Endodermal cell (in vitro differentiated cells): ENCODE measurements at regions not wholly inside any gene's neighbourhood (a gene's known extent, or its start where the extent isn't known, plus 50 kb on each side); places are given as distances from the start of the nearest gene placed in this dataset.

ENCODE experiments used
- DNase-seq: peaks from one replicate; pipeline ENCODE4 v3.0.0-alpha.2; 2017
- H3K27ac ChIP-seq: 2 replicates; pipeline ENCODE4 v1.5.1; 2013; ENCODE audit warnings: mild to moderate bottlenecking, low read depth, low read length, moderate library complexity
- H3K27me3 ChIP-seq: 2 replicates; pipeline ENCODE4 v1.6.1; 2013; ENCODE audit warnings: mild to moderate bottlenecking, low read length, moderate library complexity; ENCODE audit not compliant: insufficient read depth, control insufficient read depth, poor library complexity, severe bottlenecking
- H3K36me3 ChIP-seq: 2 replicates; pipeline ENCODE4 v1.7.0; 2013; ENCODE audit warnings: mild to moderate bottlenecking, low read length, moderate library complexity; ENCODE audit not compliant: control insufficient read depth, insufficient read depth
- H3K4me1 ChIP-seq: one replicate; pipeline ENCODE4 v1.7.0; 2013; ENCODE audit warnings: low read length; ENCODE audit not compliant: control insufficient read depth, insufficient read depth
- H3K4me3 ChIP-seq: 2 replicates; pipeline ENCODE4 v1.5.1; 2013; ENCODE audit warnings: mild to moderate bottlenecking, low read length, moderate library complexity
- H3K9ac ChIP-seq: 2 replicates; pipeline ENCODE4 v1.6.1; 2013; ENCODE audit warnings: mild to moderate bottlenecking, low read length, moderate library complexity; ENCODE audit not compliant: poor library complexity, severe bottlenecking; ENCODE audit errors: extremely low read depth
- H3K9me3 ChIP-seq: 2 replicates; pipeline ENCODE4 v1.6.1; 2013; ENCODE audit warnings: mild to moderate bottlenecking, low read length, moderate library complexity; ENCODE audit not compliant: control insufficient read depth
- H3K27ac Mint-ChIP-seq: 2 replicates; pipeline ENCODE4 v1.8.0; 2020; ENCODE audit warnings: mixed read lengths
- H3K27me3 Mint-ChIP-seq: 2 replicates; pipeline ENCODE4 v1.8.0; 2021; ENCODE audit warnings: mild to moderate bottlenecking, mixed read lengths; ENCODE audit not compliant: insufficient read depth
- H3K36me3 Mint-ChIP-seq: 2 replicates; pipeline ENCODE4 v1.8.0; 2020; ENCODE audit warnings: low read depth, mixed read lengths
- H3K4me1 Mint-ChIP-seq: 2 replicates; pipeline ENCODE4 v1.8.0; 2020; ENCODE audit warnings: mixed read lengths
- H3K4me3 Mint-ChIP-seq: 2 replicates; pipeline ENCODE4 v1.8.0; 2020; ENCODE audit warnings: mild to moderate bottlenecking, moderate library complexity, mixed read lengths
- H3K9me3 Mint-ChIP-seq: 2 replicates; pipeline ENCODE4 v1.8.0; 2020; ENCODE audit warnings: mild to moderate bottlenecking, mixed read lengths
- WGBS, 2 experiments: methylation state at CpG; one replicate each; pipeline versions ENCODE4 v1.1.5 to v1.1.7; 2013; ENCODE audit warnings: missing lambda C conversion rate in 2 of 2, mixed read lengths in 1 of 2; ENCODE audit not compliant: insufficient coverage in 1 of 2, insufficient read length in 1 of 2; 5-methylcytosine and 5-hydroxymethylcytosine counted together
- TF ChIP-seq, protein P1 (sequence below): fragments of 200-600 bp; sonication (generic); conservative IDR thresholded peaks from 2 replicates; pipeline ENCODE4 v1.5.0; 2021; ENCODE audit warnings: antibody characterized with exemption, mild to moderate bottlenecking

GRCh38 chr7:121800916-121801675 lies 71.9 kb upstream of the PTPRZ1 start:
- H3K4me3 ChIP-seq = no peak overlapping the region
- no peak overlapping the region for H3K9ac ChIP-seq
- peaks cover 28% of the 10 kb centered on the region for H3K4me1 Mint-ChIP-seq
- H3K36me3 Mint-ChIP-seq = no peaks in the 10 kb centered on the region
- 82 to 100% methylated on average over 1 of the region's 1 CpG for WGBS, 2 experiments
- H3K4me1 ChIP-seq = peaks cover 8% of the 10 kb centered on the region
- H3K9me3 ChIP-seq = no peaks in the 10 kb centered on the region
- TF ChIP-seq, protein P1, sequence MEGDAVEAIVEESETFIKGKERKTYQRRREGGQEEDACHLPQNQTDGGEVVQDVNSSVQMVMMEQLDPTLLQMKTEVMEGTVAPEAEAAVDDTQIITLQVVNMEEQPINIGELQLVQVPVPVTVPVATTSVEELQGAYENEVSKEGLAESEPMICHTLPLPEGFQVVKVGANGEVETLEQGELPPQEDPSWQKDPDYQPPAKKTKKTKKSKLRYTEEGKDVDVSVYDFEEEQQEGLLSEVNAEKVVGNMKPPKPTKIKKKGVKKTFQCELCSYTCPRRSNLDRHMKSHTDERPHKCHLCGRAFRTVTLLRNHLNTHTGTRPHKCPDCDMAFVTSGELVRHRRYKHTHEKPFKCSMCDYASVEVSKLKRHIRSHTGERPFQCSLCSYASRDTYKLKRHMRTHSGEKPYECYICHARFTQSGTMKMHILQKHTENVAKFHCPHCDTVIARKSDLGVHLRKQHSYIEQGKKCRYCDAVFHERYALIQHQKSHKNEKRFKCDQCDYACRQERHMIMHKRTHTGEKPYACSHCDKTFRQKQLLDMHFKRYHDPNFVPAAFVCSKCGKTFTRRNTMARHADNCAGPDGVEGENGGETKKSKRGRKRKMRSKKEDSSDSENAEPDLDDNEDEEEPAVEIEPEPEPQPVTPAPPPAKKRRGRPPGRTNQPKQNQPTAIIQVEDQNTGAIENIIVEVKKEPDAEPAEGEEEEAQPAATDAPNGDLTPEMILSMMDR = no peak
- no peaks in the 10 kb centered on the region for H3K27me3 Mint-ChIP-seq
- DNase-seq = no peak
- H3K9me3 Mint-ChIP-seq = no peaks in the 10 kb centered on the region
- no peak overlapping the region for H3K4me3 Mint-ChIP-seq
- H3K36me3 ChIP-seq = no peaks in the 10 kb centered on the region
- no peak overlapping the region for H3K27ac Mint-ChIP-seq
- H3K27ac ChIP-seq = no peak overlapping the region
- peaks cover 6% of the 10 kb centered on the region for H3K27me3 ChIP-seq

GRCh38 chr7:121798896-121799295 lies 74.1 kb upstream of the PTPRZ1 start:
- WGBS, 2 experiments = 40% methylated on average over 1 of the region's 1 CpG; no CpG with 5 or more reads in 1 of the 2 experiments
- no peaks in the 10 kb centered on the region for H3K36me3 Mint-ChIP-seq
- Histone ChIP-seq H3K9ac (no peak overlapping the region), H3K9me3 (peaks cover 5% of the 10 kb centered on the region), H3K4me3 (no peak overlapping the region), H3K36me3 (no peaks in the 10 kb centered on the region), H3K4me1 (peaks cover 8% of the 10 kb centered on the region), H3K27me3 (peaks cover 18% of the 10 kb centered on the region), H3K27ac (peak overlapping the region; percentile 97)
- H3K27ac Mint-ChIP-seq = peak overlapping the region; percentile 84
- DNase-seq = peak; percentile 71
- H3K4me3 Mint-ChIP-seq = no peak overlapping the region
- TF ChIP-seq, protein P1 = no peak
- H3K4me1 Mint-ChIP-seq = peaks cover 28% of the 10 kb centered on the region
- peaks cover 7% of the 10 kb centered on the region for H3K27me3 Mint-ChIP-seq
- peaks cover 2% of the 10 kb centered on the region for H3K9me3 Mint-ChIP-seq

GRCh38 chr7:121798453-121798840 lies 74.5 kb upstream of the PTPRZ1 start:
- peaks cover 28% of the 10 kb centered on the region for H3K4me1 Mint-ChIP-seq
- Histone ChIP-seq H3K27me3 (peaks cover 23% of the 10 kb centered on the region), H3K4me3 (no peak overlapping the region), H3K9ac (no peak overlapping the region), H3K4me1 (peaks cover 8% of the 10 kb centered on the region), H3K36me3 (no peaks in the 10 kb centered on the region), H3K9me3 (peaks cover 5% of the 10 kb centered on the region), H3K27ac (peak overlapping the region; percentile 97)
- WGBS, 2 experiments = 87% methylated on average over 2 of the region's 2 CpGs; no CpG with 5 or more reads in 1 of the 2 experiments
- peak overlapping the region; percentile 84 for H3K27ac Mint-ChIP-seq
- no peak overlapping the region for H3K4me3 Mint-ChIP-seq
- H3K27me3 Mint-ChIP-seq = peaks cover 7% of the 10 kb centered on the region
- H3K36me3 Mint-ChIP-seq = no peaks in the 10 kb centered on the region
- TF ChIP-seq, protein P1 = no peak
- peaks cover 2% of the 10 kb centered on the region for H3K9me3 Mint-ChIP-seq
- no peak for DNase-seq
